Duodenal mucosa (tissue), 2 donors: ENCODE measurements at regions not wholly inside any gene's neighbourhood (a gene's known extent, or its start where the extent isn't known, plus 50 kb on each side); places are given as distances from the start of the nearest gene placed in this dataset.

Experiments used
- H3K27ac ChIP-seq: one replicate; pipeline ENCODE4 v1.7.0; 2013; ENCODE audit warnings: low read depth, low read length
- H3K27me3 ChIP-seq, 2 donors: one replicate each; pipeline ENCODE4 v1.7.0; 2013; ENCODE audit warnings: low read length in 2 of 2, control low read depth in 1 of 2; ENCODE audit not compliant: insufficient read depth in 2 of 2, control insufficient read depth in 1 of 2
- H3K36me3 ChIP-seq, 2 donors: one replicate each; pipeline ENCODE4 v1.7.0; 2013; ENCODE audit warnings: low read length in 2 of 2, control low read depth in 1 of 2; ENCODE audit not compliant: insufficient read depth in 2 of 2, control insufficient read depth in 1 of 2
- H3K4me1 ChIP-seq, 2 donors: one replicate each; pipeline ENCODE4 v1.7.0; 2013; ENCODE audit warnings: low read length in 2 of 2, control low read depth in 1 of 2; ENCODE audit not compliant: insufficient read depth in 2 of 2, control insufficient read depth in 1 of 2
- H3K4me3 ChIP-seq, 2 donors: one replicate each; pipeline ENCODE4 v1.7.0; 2013; ENCODE audit warnings: low read length in 2 of 2, low read depth in 1 of 2
- H3K9ac ChIP-seq, 2 donors: one replicate each; pipeline ENCODE4 v1.7.0; 2013; ENCODE audit warnings: low read length in 2 of 2, low read depth in 1 of 2
- H3K9me3 ChIP-seq, 2 donors: one replicate each; pipeline ENCODE4 v1.7.0; 2013; ENCODE audit warnings: low read length in 2 of 2, control low read depth in 1 of 2; ENCODE audit not compliant: control insufficient read depth in 1 of 2

GRCh38 chr1:228964178-228965089 lies 229.2 kb downstream of the RHOU start:
- peaks cover 0 to 2% of the 10 kb centered on the region in 2 donors for H3K4me1 ChIP-seq
- no peak overlapping the region for H3K4me3 ChIP-seq
- H3K27me3 ChIP-seq: no peaks in the 10 kb centered on the region
- peak overlapping the region; percentile 36 for H3K27ac ChIP-seq
- H3K9me3 ChIP-seq: no peaks in the 10 kb centered on the region
- no peak overlapping the region for H3K9ac ChIP-seq
- H3K36me3 ChIP-seq: no peaks in the 10 kb centered on the region

GRCh38 chr1:228968891-228969606 lies 233.8 kb downstream of the RHOU start:
- no peaks in the 10 kb centered on the region for H3K27me3 ChIP-seq
- no peaks in the 10 kb centered on the region for H3K9me3 ChIP-seq
- no peak overlapping the region for H3K4me3 ChIP-seq
- H3K27ac ChIP-seq: no peak overlapping the region
- no peak overlapping the region for H3K9ac ChIP-seq
- H3K36me3 ChIP-seq: no peaks in the 10 kb centered on the region
- peaks cover 0 to 2% of the 10 kb centered on the region in 2 donors for H3K4me1 ChIP-seq

GRCh38 chr1:228969953-228970800 lies 234.9 kb downstream of the RHOU start:
- Histone ChIP-seq H3K4me1 (no peaks in the 10 kb centered on the region), H3K4me3 (no peak overlapping the region), H3K27me3 (no peaks in the 10 kb centered on the region), H3K27ac (no peak overlapping the region), H3K9ac (no peak overlapping the region), H3K36me3 (no peaks in the 10 kb centered on the region), H3K9me3 (no peaks in the 10 kb centered on the region)

GRCh38 chr1:228972576-228972975 lies 237.3 kb downstream of the RHOU start:
- no peak overlapping the region for H3K4me3 ChIP-seq
- H3K9me3 ChIP-seq: no peaks in the 10 kb centered on the region
- no peaks in the 10 kb centered on the region for H3K27me3 ChIP-seq
- no peaks in the 10 kb centered on the region for H3K36me3 ChIP-seq
- H3K4me1 ChIP-seq: no peaks in the 10 kb centered on the region
- H3K9ac ChIP-seq: no peak overlapping the region
- no peak overlapping the region for H3K27ac ChIP-seq

GRCh38 chr1:228974273-228974672 lies 239.0 kb downstream of the RHOU start:
- H3K9me3 ChIP-seq: no peaks in the 10 kb centered on the region
- H3K4me1 ChIP-seq: peaks cover 0 to 6% of the 10 kb centered on the region in 2 donors
- H3K27me3 ChIP-seq: no peaks in the 10 kb centered on the region
- no peaks in the 10 kb centered on the region for H3K36me3 ChIP-seq
- no peak overlapping the region for H3K4me3 ChIP-seq
- H3K9ac ChIP-seq: no peak overlapping the region
- H3K27ac ChIP-seq: no peak overlapping the region

- H3K9me3 ChIP-seq: no peaks in the 10 kb centered on the region
- no peaks in the 10 kb centered on the region for H3K36me3 ChIP-seq
- peaks cover 0 to 9% of the 10 kb centered on the region in 2 donors for H3K4me1 ChIP-seq
- H3K9ac ChIP-seq: no peak overlapping the region
- H3K27ac ChIP-seq: no peak overlapping the region
- no peaks in the 10 kb centered on the region for H3K27me3 ChIP-seq
- H3K4me3 ChIP-seq: no peak overlapping the region
Observed at GRCh38 chr1:228975238-228975907, 240.1 kb downstream of the RHOU start.

GRCh38 chr1:228976316-228976715 lies 241.0 kb downstream of the RHOU start:
- H3K36me3 ChIP-seq: no peaks in the 10 kb centered on the region
- H3K4me1 ChIP-seq: peaks cover 0 to 9% of the 10 kb centered on the region in 2 donors
- no peak overlapping the region for H3K9ac ChIP-seq
- no peaks in the 10 kb centered on the region for H3K27me3 ChIP-seq
- no peaks in the 10 kb centered on the region for H3K9me3 ChIP-seq
- no peak overlapping the region for H3K4me3 ChIP-seq
- no peak overlapping the region for H3K27ac ChIP-seq

GRCh38 chr1:228977307-228977706 lies 242.0 kb downstream of the RHOU start:
- no peak overlapping the region for H3K27ac ChIP-seq
- H3K36me3 ChIP-seq: no peaks in the 10 kb centered on the region
- peaks cover 0 to 9% of the 10 kb centered on the region in 2 donors for H3K4me1 ChIP-seq
- no peaks in the 10 kb centered on the region for H3K27me3 ChIP-seq
- H3K9me3 ChIP-seq: no peaks in the 10 kb centered on the region
- no peak overlapping the region for H3K4me3 ChIP-seq
- no peak overlapping the region for H3K9ac ChIP-seq

- Histone ChIP-seq H3K27me3 (no peaks in the 10 kb centered on the region), H3K36me3 (no peaks in the 10 kb centered on the region), H3K9me3 (no peaks in the 10 kb centered on the region)
Observed at GRCh38 chr1:228977741-228978140, 242.5 kb downstream of the RHOU start.

More at GRCh38 chr1:228977741-228978140, 242.5 kb downstream of the RHOU start:
- H3K4me3 ChIP-seq: no peak overlapping the region
- no peak overlapping the region for H3K9ac ChIP-seq
- no peak overlapping the region for H3K27ac ChIP-seq
- peaks cover 0 to 9% of the 10 kb centered on the region in 2 donors for H3K4me1 ChIP-seq
